CD4-positive, alpha-beta T cell treated with Interleukin-17A for 1 hour (primary cell): ENCODE measurements at regions not wholly inside any gene's neighbourhood (a gene's known extent, or its start where the extent isn't known, plus 50 kb on each side); places are given as distances from the start of the nearest gene placed in this dataset.

ENCODE experiments used
- DNase-seq: peaks from one replicate; pipeline ENCODE4 v3.0.0-alpha.2; 2020

GRCh38 chr2:120958623-120959366 is 223.1 kb downstream of the GLI2 start:
- DNase-seq: no peak

- DNase-seq: no peak
Measured at GRCh38 chr2:120959426-120959825, 223.8 kb downstream of the GLI2 start.

- no peak for DNase-seq
Measured at GRCh38 chr2:120960770-120961366, 225.2 kb downstream of the GLI2 start.

- no peak for DNase-seq
Measured at GRCh38 chr2:120961396-120961795, 225.7 kb downstream of the GLI2 start.

- DNase-seq: no peak
Measured at GRCh38 chr2:120963997-120964705, 228.5 kb downstream of the GLI2 start.

GRCh38 chr2:120964819-120965218 is 229.2 kb downstream of the GLI2 start:
- no peak for DNase-seq

GRCh38 chr2:120966510-120967254 is 231.0 kb downstream of the GLI2 start:
- DNase-seq: no peak

- no peak for DNase-seq
Measured at GRCh38 chr2:120968307-120969015, 232.8 kb downstream of the GLI2 start.

GRCh38 chr2:120969613-120970355 is 234.1 kb downstream of the GLI2 start:
- no peak for DNase-seq

- no peak for DNase-seq
Measured at GRCh38 chr2:120971866-120972265, 236.2 kb downstream of the GLI2 start.

- DNase-seq: no peak
Measured at GRCh38 chr2:120972286-120972685, 236.6 kb downstream of the GLI2 start.

GRCh38 chr2:120973196-120973595 is 237.5 kb downstream of the GLI2 start:
- no peak for DNase-seq

GRCh38 chr2:120974950-120975349 is 239.3 kb downstream of the GLI2 start:
- DNase-seq: no peak

GRCh38 chr2:120976501-120977307 is 241.0 kb downstream of the GLI2 start:
- DNase-seq: no peak

GRCh38 chr2:120977582-120978358 is 242.1 kb downstream of the GLI2 start:
- no peak for DNase-seq

GRCh38 chr2:120978359-120979050 is 242.8 kb downstream of the GLI2 start:
- no peak for DNase-seq

- DNase-seq: no peak
Measured at GRCh38 chr2:120979398-120979797, 243.7 kb downstream of the GLI2 start.

GRCh38 chr2:120979921-120980320 is 244.3 kb downstream of the GLI2 start:
- DNase-seq: no peak

- no peak for DNase-seq
Measured at GRCh38 chr2:120981443-120981842, 245.8 kb downstream of the GLI2 start.

GRCh38 chr2:120982598-120982997 is 246.9 kb downstream of the GLI2 start:
- no peak for DNase-seq
